Ascending aorta (tissue), 2 donors: ENCODE measurements at regions not wholly inside any gene's neighbourhood (a gene's known extent, or its start where the extent isn't known, plus 50 kb on each side); places are given as distances from the start of the nearest gene placed in this dataset.

Experiments
- DNase-seq, 2 donors: peaks; one replicate each; pipeline ENCODE4 v3.0.0-alpha.2; 2019; ENCODE audit warnings: low spot score in 2 of 2
- H3K27ac ChIP-seq, 2 donors: fragments of 200-600 bp; sonication (generic); one replicate each; pipeline ENCODE4 v1.5.1; 2016 to 2017; ENCODE audit warnings: mild to moderate bottlenecking in 1 of 2
- H3K27me3 ChIP-seq: fragments of 200-600 bp; sonication (generic); one replicate; pipeline ENCODE4 v1.5.1; 2017
- H3K36me3 ChIP-seq, 2 donors: fragments of 200-600 bp; sonication (generic); one replicate each; pipeline ENCODE4 v1.5.1; 2016
- H3K4me1 ChIP-seq, 2 donors: fragments of 200-600 bp; sonication (generic); one replicate each; pipeline ENCODE4 v1.5.1; 2016 to 2017; ENCODE audit warnings: mild to moderate bottlenecking in 1 of 2
- H3K4me3 ChIP-seq, 2 donors: fragments of 200-600 bp; sonication (generic); one replicate each; pipeline ENCODE4 v1.5.1; 2016 to 2017; ENCODE audit warnings: mild to moderate bottlenecking in 1 of 2
- H3K9me3 ChIP-seq, 2 donors: fragments of 200-600 bp; sonication (generic); one replicate each; pipeline ENCODE4 v1.5.1; 2016
- CTCF ChIP-seq, 3 experiments: fragments of 200-600 bp in 2 of 3; fragments of 450-650 bp in 1 of 3; sonication (generic) in 2 of 3; IDR thresholded peaks; one replicate each; pipeline ENCODE4 v1.5.1; 2016 to 2019; ENCODE audit warnings: antibody characterized with exemption in 3 of 3, mild to moderate bottlenecking in 1 of 3, moderate library complexity in 1 of 3
- intact Hi-C: fragments of 100-400 bp; cut with DNase I; formaldehyde crosslinking; loops from one replicate; pipeline ENCODE4 v1.15.1; 2023

GRCh38 chrX:41024755-41025154 lies 60.5 kb upstream of the USP9X start:
- H3K4me3 ChIP-seq, result no peak overlapping the region
- H3K27me3 ChIP-seq, result no peaks in the 10 kb centered on the region
- no peak for DNase-seq
- H3K36me3 ChIP-seq, result no peaks in the 10 kb centered on the region
- no peak for TF ChIP-seq CTCF (IDR thresholded peaks at IDR 0.05)
- H3K27ac ChIP-seq, result no peak overlapping the region
- no peaks in the 10 kb centered on the region for H3K4me1 ChIP-seq
- H3K9me3 ChIP-seq, result no peaks in the 10 kb centered on the region
- intact Hi-C loops, result no loop called here

- intact Hi-C loops, result no loop called here
- H3K36me3 ChIP-seq, result no peaks in the 10 kb centered on the region
- H3K27ac ChIP-seq, result no peak overlapping the region
- no peak for TF ChIP-seq CTCF (IDR thresholded peaks at IDR 0.05)
- no peaks in the 10 kb centered on the region for H3K27me3 ChIP-seq
- no peak overlapping the region for H3K4me3 ChIP-seq
- no peak for DNase-seq
- no peaks in the 10 kb centered on the region for H3K4me1 ChIP-seq
- no peaks in the 10 kb centered on the region for H3K9me3 ChIP-seq
Measured at GRCh38 chrX:41025926-41026701, 59.1 kb upstream of the USP9X start.

- H3K27ac ChIP-seq, result no peak overlapping the region
- intact Hi-C loops, result no loop called here
- TF ChIP-seq CTCF (IDR thresholded peaks at IDR 0.05), result no peak
- H3K27me3 ChIP-seq, result no peaks in the 10 kb centered on the region
- DNase-seq, result no peak
- no peak overlapping the region for H3K4me3 ChIP-seq
- no peaks in the 10 kb centered on the region for H3K36me3 ChIP-seq
- no peaks in the 10 kb centered on the region for H3K9me3 ChIP-seq
- H3K4me1 ChIP-seq, result no peaks in the 10 kb centered on the region
Measured at GRCh38 chrX:41026702-41027078, 58.6 kb upstream of the USP9X start.

- no peaks in the 10 kb centered on the region for H3K4me1 ChIP-seq
- no peak overlapping the region for H3K4me3 ChIP-seq
- intact Hi-C loops, result no loop called here
- no peaks in the 10 kb centered on the region for H3K27me3 ChIP-seq
- H3K27ac ChIP-seq, result no peak overlapping the region
- no peaks in the 10 kb centered on the region for H3K9me3 ChIP-seq
- no peak for DNase-seq
- no peak for TF ChIP-seq CTCF (IDR thresholded peaks at IDR 0.05)
- no peaks in the 10 kb centered on the region for H3K36me3 ChIP-seq
Measured at GRCh38 chrX:41029332-41029731, 55.9 kb upstream of the USP9X start.

- TF ChIP-seq CTCF (IDR thresholded peaks at IDR 0.05), result no peak
- H3K4me3 ChIP-seq, result no peak overlapping the region
- no peaks in the 10 kb centered on the region for H3K4me1 ChIP-seq
- no peak overlapping the region for H3K27ac ChIP-seq
- no peaks in the 10 kb centered on the region for H3K36me3 ChIP-seq
- no peaks in the 10 kb centered on the region for H3K27me3 ChIP-seq
- intact Hi-C loops, result no loop called here
- no peaks in the 10 kb centered on the region for H3K9me3 ChIP-seq
- no peak for DNase-seq
Measured at GRCh38 chrX:41031256-41031967, 53.8 kb upstream of the USP9X start.
